HL-60 (cell line): ENCODE measurements at regions not wholly inside any gene's neighbourhood (a gene's known extent, or its start where the extent isn't known, plus 50 kb on each side); places are given as distances from the start of the nearest gene placed in this dataset.

ENCODE experiments used
- CTCF ChIP-seq: IDR thresholded peaks from one replicate; pipeline ENCODE4 v1.5.1; 2011; ENCODE audit warnings: low read length, control low read depth, inconsistent platforms; ENCODE audit not compliant: insufficient read depth
- GABPA ChIP-seq: IDR thresholded peaks from 2 replicates; pipeline ENCODE4 v1.6.1; 2012; ENCODE audit warnings: low read depth
- POLR2AphosphoS5 ChIP-seq: IDR thresholded peaks from 2 replicates; pipeline ENCODE4 v1.6.1; 2012; ENCODE audit warnings: low read depth

GRCh38 chr13:57003682-57004081 lies 137.0 kb upstream of the PRR20A start:
- TF ChIP-seq CTCF (no peak), POLR2AphosphoS5 (no peak), GABPA (no peak)
